Astrocyte of the hippocampus (primary cell): ENCODE measurements at regions not wholly inside any gene's neighbourhood (a gene's known extent, or its start where the extent isn't known, plus 50 kb on each side); places are given as distances from the start of the nearest gene placed in this dataset.
"Not testable (repeated sequence)": the region's sequence is repeated elsewhere in the genome, so short reads cannot be mapped to it uniquely, and the experiment has no call there.

ENCODE experiments used
- DNase-seq: peaks from one replicate; pipeline ENCODE4 v3.0.0; 2011; ENCODE audit warnings: low read depth, low spot score

- no peak for DNase-seq
Measured at GRCh38 chr7:112982441-112983063, 104.1 kb downstream of the GPR85 start.

- no peak for DNase-seq
Measured at GRCh38 chr7:112981966-112982365, 104.7 kb downstream of the GPR85 start.

- DNase-seq, result not testable (repeated sequence)
Measured at GRCh38 chr7:112979055-112979454, 107.6 kb downstream of the GPR85 start.

- not testable (repeated sequence) for DNase-seq
Measured at GRCh38 chr7:112977244-112977955, 109.2 kb downstream of the GPR85 start.

GRCh38 chr7:112970771-112971170, 115.9 kb downstream of the GPR85 start:
- DNase-seq, result no peak

- DNase-seq, result no peak
Measured at GRCh38 chr7:112969946-112970345, 116.7 kb downstream of the GPR85 start.

GRCh38 chr7:112965506-112965905, 121.1 kb downstream of the GPR85 start:
- DNase-seq, result no peak

- DNase-seq, result no peak
Measured at GRCh38 chr7:112963634-112964033, 123.0 kb downstream of the GPR85 start.

- DNase-seq, result no peak
Measured at GRCh38 chr7:112962815-112963214, 123.8 kb downstream of the GPR85 start.

- DNase-seq, result no peak
Measured at GRCh38 chr7:112959276-112959675, 127.4 kb downstream of the GPR85 start.

GRCh38 chr7:112958775-112959174, 127.9 kb downstream of the GPR85 start:
- no peak for DNase-seq

GRCh38 chr7:112957901-112958300, 128.7 kb downstream of the GPR85 start:
- no peak for DNase-seq

- not testable (repeated sequence) for DNase-seq
Measured at GRCh38 chr7:112953031-112953430, 133.6 kb downstream of the GPR85 start.

- no peak for DNase-seq
Measured at GRCh38 chr7:112951070-112951469, 135.6 kb downstream of the GPR85 start.

GRCh38 chr7:112949682-112950081, 136.9 kb downstream of the GPR85 start:
- DNase-seq, result not testable (repeated sequence)

- DNase-seq, result no peak
Measured at GRCh38 chr7:112946350-112946749, 140.3 kb downstream of the GPR85 start.

GRCh38 chr7:112945046-112945445, 141.6 kb downstream of the GPR85 start:
- no peak for DNase-seq

GRCh38 chr7:112942981-112943380, 143.6 kb downstream of the GPR85 start:
- DNase-seq, result no peak

GRCh38 chr7:112942125-112942524, 144.5 kb downstream of the GPR85 start:
- not testable (repeated sequence) for DNase-seq

- no peak for DNase-seq
Measured at GRCh38 chr7:112940314-112940732, 146.3 kb downstream of the GPR85 start.

GRCh38 chr7:112939574-112940313, 146.9 kb downstream of the GPR85 start:
- DNase-seq, result peak; percentile 100

- DNase-seq, result peak; percentile 71
Measured at GRCh38 chr7:112938863-112939573, 147.6 kb downstream of the GPR85 start.
